ENCODE measurements at regions not wholly inside any gene's neighbourhood (a gene's known extent, or its start where the extent isn't known, plus 50 kb on each side); places are given as distances from the start of the nearest gene placed in this dataset.

DNA sequence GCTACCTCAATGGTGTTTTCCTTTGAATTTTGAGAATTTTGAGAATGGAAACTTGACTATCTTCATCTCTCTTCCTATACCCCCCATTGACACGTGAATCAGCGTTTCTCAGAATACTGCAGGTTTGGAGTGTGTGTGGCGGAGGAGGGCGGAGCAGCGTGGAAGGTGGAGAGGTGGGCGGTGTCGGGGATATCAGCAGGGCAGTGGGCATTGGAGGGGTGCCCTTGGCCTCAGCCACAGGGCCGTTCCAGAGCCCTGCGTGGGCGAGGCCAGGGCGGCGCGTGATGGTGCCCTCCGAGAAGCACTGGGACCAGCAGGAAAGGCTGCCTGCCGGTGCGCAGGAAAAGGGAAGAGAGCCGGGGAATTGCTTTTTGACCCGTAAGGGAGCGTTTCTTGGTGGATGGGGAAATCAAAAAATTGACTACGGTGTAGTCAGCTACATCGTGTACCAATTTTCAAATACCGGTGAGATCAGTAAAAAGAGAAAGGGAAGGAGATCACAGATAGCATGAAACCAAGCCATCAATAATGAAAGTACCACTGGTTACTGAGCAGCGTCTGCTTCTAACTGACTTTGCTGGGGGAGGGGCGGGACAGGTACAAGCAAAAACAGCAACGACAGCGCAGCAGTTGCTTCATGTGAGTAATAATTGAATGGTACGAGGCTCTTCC is 82.7 kb upstream of the DUSP22 start:
- DNase-seq (ENCODE audit: low spot score) = no peak

DNA sequence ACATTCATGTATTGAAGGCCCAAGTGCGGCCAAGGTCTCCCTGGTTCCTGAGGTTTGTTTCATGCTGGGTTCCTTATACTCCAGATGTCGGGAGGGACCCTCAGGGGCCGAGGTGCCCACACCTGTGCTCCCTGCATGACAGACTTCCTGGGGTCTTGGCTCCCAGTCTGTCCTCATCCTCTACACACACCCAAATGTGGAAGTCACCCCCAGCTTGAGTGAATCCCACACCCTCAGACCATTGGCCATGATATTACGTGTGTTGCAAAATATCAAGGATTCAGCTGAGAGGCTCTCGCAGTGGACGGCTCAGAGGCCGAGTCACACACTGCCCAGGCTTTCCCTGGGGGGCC is 82.2 kb upstream of the DUSP22 start:
- DNase-seq (ENCODE audit: low spot score) = no peak

DNA sequence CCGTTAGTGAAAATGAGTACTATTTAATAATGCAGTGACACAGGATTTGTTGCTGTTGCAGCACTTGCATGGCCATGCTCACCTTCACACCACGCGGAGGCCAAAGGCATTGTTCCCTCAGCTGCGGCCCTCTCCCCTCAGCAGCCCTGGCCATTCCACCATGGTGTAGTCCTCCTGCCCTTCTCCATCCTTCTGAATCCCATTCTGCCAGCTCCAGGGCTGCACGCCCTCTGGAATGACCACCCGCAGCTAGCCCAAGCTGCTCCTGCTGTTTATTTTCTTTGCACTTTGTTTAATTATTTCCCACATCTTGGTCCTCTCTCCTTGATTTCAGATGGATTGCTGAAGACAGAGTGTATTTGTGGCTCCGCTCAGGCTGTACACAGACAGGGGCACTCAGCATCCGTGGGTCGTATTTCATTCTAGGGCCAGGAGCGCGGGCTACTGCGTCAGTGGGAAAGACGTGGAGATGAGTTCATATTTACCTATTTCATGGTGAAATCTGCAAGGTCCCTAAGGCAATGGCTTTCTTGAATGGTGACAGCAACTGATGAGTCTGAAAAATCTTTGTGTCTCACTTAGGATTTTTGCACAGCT is 81.4 kb upstream of the DUSP22 start:
- no peak for DNase-seq (ENCODE audit: low spot score)

- no peak for DNase-seq (ENCODE audit: low spot score)
Measured at GRCh38 chr6:211871-212497, 80.3 kb upstream of the DUSP22 start.

GRCh38 chr6:213284-213683 is 79.0 kb upstream of the DUSP22 start:
- no peak for DNase-seq (ENCODE audit: low spot score)

DNA sequence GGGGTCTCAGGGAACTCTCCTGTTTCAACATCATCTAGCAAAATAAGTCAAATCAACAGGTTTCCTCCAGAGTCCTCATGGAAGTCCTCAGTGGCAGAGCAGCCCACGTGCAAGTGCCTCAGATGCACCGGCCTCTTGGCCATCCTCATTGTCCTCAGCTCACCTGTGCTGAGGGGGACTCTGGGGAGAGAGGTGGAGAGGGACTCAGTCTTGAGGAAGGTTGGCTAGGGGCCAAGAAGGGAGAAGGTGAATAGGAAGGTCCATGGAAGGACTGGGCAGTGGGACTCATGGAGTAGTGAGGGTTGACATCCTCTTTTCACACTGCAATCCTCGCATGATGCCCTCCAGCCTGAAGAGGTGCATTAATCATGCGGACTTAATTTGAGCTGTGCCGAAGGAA is 77.9 kb upstream of the DUSP22 start:
- no peak for DNase-seq (ENCODE audit: low spot score)

DNA sequence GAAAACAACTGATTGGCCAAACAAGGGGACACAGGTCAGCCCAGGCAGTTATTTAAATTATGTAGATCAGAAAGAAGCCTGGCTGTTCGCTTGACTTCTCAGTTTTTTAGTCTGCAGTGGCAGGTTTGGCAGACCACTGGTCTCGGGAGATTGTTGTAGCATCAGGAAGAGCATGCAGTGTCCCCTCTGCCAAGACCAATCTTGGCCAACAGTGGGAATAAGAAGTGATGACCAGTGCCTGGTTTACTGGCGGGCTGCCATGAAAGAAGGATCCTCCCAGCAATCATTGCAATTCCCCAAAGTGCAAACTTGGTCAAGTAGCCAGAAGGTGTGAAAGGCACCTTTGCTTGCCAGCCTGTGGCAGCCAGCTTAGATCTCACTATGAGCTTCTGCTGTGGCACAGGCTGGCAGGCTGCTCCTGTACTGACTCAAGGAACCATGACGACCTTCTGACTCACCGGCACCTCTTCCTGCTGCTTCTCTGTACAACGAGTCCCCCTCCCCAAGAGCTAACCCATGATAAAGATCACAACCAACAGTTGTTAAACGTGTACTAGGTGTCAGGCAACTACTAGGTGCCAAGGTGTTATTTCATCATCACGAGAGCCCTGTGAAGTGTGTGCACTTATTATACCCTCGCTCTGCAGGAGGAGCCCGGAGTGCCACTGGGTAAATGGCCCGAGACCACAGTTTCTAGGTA is 76.8 kb upstream of the DUSP22 start:
- no peak for DNase-seq (ENCODE audit: low spot score)

- DNase-seq (ENCODE audit: low spot score) = no peak
Measured at GRCh38 chr6:217048-217659, 75.1 kb upstream of the DUSP22 start.

GRCh38 chr6:218153-219018 is 73.9 kb upstream of the DUSP22 start:
- no peak for DNase-seq (ENCODE audit: low spot score)

GRCh38 chr6:219019-219570 is 73.2 kb upstream of the DUSP22 start:
- no peak for DNase-seq (ENCODE audit: low spot score)

- DNase-seq (ENCODE audit: low spot score) = no peak
Measured at GRCh38 chr6:219641-220198, 72.6 kb upstream of the DUSP22 start.

DNA sequence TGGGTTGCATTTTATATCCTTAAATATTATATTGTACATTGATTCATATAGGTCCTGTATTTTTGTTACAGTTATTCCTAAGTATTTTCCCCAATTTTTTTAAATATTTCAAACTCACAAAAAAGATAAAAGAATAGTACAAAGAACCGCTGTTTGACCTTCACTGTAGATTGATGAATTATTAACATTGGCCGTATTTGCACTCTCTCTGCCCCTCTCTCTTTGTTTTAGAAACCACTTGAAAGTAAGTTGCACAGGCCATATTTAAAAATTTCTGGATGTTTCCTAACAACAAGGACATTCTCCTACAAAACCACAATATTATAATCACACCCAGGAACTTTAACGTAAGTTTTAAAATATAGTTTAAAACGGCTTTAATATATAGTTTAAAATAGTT is 72.0 kb upstream of the DUSP22 start:
- no peak for DNase-seq (ENCODE audit: low spot score)

- no peak for DNase-seq (ENCODE audit: low spot score)
Measured at GRCh38 chr6:220721-221475, 71.4 kb upstream of the DUSP22 start.

GRCh38 chr6:221531-222349 is 70.5 kb upstream of the DUSP22 start:
- no peak for DNase-seq (ENCODE audit: low spot score)

- no peak for DNase-seq (ENCODE audit: low spot score)
Measured at GRCh38 chr6:222468-222867, 69.8 kb upstream of the DUSP22 start.

DNA sequence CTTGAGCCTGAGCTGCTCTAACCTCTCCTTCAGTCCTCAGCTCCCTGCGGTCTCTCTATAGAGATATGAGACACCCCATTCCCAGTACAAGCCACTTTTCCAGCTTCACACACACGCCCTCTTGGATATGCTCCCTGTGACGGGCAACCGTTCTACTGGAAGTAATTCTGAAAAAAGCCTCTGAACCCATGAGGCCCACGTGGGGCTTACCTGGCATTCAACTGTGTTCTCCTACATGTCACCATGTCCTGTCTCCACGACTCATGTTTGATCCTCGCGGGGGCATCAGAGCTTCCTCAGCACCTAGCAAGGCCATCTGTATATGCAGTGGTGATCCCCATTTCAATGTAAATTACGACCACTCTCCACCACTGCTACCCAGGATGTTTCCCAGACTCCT is 69.2 kb upstream of the DUSP22 start:
- DNase-seq (ENCODE audit: low spot score) = no peak

DNA sequence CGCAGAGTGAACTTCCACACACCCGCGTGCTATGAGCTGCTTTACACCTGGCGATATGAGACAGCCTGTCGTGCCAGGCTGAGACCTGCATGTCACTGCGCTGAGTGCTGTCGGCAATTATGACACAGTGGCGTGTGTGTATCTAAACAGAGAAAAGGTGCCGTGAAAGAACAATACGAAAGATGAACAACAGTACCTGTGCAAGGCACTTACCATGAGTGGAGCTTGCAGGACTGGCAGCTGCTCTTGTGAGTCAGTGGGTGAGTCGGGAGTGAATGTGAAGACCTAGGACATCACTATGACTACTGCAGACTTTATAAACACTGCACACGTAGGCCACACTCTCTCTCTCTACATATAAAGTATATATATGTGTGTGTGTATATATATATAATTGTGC is 68.5 kb upstream of the DUSP22 start:
- no peak for DNase-seq (ENCODE audit: low spot score)

DNA sequence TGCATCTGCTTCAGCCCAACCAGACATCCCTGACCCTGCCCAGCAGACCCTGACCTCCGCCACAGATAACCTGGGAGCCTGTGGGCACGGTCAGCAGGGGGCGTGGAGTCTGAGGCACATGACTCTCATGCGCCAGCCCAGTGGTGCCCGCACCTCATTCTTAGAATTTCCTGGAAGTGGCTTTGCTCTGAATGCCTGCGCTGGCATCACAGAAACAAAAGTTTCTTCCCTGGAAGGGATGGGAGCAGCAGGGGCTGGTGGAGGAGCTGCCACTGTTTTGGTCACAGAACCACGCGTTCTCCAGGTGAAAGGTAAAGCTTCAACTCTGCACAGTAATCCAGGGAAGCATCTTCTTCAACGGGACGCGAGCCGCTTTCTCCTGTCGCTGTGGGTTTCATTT is 67.9 kb upstream of the DUSP22 start:
- DNase-seq (ENCODE audit: low spot score) = no peak

DNA sequence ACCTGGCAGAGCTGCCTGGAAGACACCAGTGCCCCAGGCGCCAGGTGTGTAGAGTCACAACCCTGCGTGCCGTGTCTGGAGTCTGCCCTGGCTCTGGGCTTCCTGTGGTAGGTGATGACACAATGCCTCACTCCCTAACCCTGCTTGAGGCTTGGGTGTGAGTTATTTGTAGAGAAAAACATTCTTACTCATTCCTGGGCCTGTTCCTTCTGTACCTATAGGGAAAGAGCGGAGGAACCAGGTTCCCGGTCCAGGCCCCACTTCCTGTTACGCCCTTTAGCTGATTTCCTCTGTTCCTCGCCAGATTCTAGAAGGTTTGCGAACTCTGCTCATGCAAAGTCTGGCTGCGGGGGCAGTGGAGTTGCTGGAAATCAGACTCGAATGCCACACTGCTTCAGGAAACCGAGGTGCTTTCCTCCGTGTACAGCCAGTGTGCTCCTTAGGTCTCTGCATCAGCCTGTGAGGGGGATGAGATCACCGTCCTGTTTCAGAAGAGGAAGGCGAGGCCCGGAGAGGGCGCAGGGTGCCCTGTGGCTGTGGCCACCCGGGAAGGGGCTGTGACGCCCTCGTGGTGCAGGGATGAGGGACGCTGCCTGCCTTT is 67.1 kb upstream of the DUSP22 start:
- DNase-seq (ENCODE audit: low spot score) = no peak

All from ureter (tissue), 1 donor.